Testis (tissue), 2 donors: ENCODE measurements at regions not wholly inside any gene's neighbourhood (a gene's known extent, or its start where the extent isn't known, plus 50 kb on each side); places are given as distances from the start of the nearest gene placed in this dataset.

Experiments used
- DNase-seq: peaks from one replicate; pipeline ENCODE4 v3.0.0-alpha.2; 2019
- H3K27ac ChIP-seq, 2 donors: fragments of 200-600 bp; sonication (generic); one replicate each; pipeline ENCODE4 v1.5.1; 2019
- H3K27me3 ChIP-seq: fragments of 200-600 bp; sonication (generic); one replicate; pipeline ENCODE4 v1.5.1; 2019
- H3K36me3 ChIP-seq: fragments of 200-600 bp; sonication (generic); one replicate; pipeline ENCODE4 v1.5.1; 2017; ENCODE audit warnings: low read depth; ENCODE audit errors: missing control alignments
- H3K4me1 ChIP-seq: fragments of 200-600 bp; sonication (generic); one replicate; pipeline ENCODE4 v1.5.1; 2019
- H3K4me3 ChIP-seq, 2 donors: fragments of 200-600 bp; sonication (generic); one replicate each; pipeline ENCODE4 v1.5.1; 2017 to 2019
- H3K9me3 ChIP-seq: fragments of 200-600 bp; sonication (generic); one replicate; pipeline ENCODE4 v1.5.1; 2017
- POLR2A ChIP-seq: fragments of 450-650 bp; IDR thresholded peaks from one replicate; pipeline ENCODE4 v1.6.1; 2017; ENCODE audit warnings: antibody characterized with exemption, mild to moderate bottlenecking, moderate library complexity
- WGBS, 2 donors: methylation state at CpG; one replicate each; pipeline ENCODE4 v1.1.5; 2018; 5-methylcytosine and 5-hydroxymethylcytosine counted together
- intact Hi-C: fragments of 100-400 bp; cut with DNase I; formaldehyde crosslinking; loops from one replicate; pipeline ENCODE4 v1.15.1; 2023; ENCODE audit warnings: low total_unique reads
- TF ChIP-seq, protein P1 (sequence below), 3 experiments: fragments of 450-650 bp in 2 of 3; fragments of 200-600 bp in 1 of 3; sonication (generic) in 1 of 3; IDR thresholded peaks; one replicate each; pipeline ENCODE4 v1.5.1; 2016 to 2019; ENCODE audit warnings: antibody characterized with exemption in 3 of 3, mild to moderate bottlenecking in 2 of 3, moderate library complexity in 1 of 3

DNA sequence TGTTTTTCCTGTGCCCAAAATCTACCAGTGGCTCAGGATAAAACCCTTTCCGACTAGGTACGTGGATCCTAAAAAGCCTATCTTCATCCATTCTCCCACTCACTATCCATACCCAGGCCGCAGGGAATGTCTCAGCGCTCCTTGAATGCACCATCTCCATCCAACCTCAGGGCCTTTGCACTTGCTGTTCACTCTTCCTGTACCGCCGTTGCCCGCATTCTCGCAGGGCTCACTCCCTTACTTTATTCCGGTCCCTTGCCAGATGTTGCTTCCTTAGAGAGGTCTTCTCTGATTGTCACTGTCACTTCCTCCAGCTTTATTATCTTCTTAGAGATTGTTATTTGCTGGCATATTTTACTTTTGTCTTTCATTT lies 93.3 kb upstream of the ZNF536 start:
- intact Hi-C loops: no loop called here
- Histone ChIP-seq H3K27ac (no peak overlapping the region), H3K36me3 (no peaks in the 10 kb centered on the region), H3K27me3 (no peaks in the 10 kb centered on the region), H3K4me3 (no peak overlapping the region), H3K9me3 (no peaks in the 10 kb centered on the region), H3K4me1 (no peaks in the 10 kb centered on the region)
- DNase-seq: no peak
- 94 to 98% methylated on average over 9 of the region's 9 CpGs for WGBS, 2 donors
- TF ChIP-seq, protein P1, sequence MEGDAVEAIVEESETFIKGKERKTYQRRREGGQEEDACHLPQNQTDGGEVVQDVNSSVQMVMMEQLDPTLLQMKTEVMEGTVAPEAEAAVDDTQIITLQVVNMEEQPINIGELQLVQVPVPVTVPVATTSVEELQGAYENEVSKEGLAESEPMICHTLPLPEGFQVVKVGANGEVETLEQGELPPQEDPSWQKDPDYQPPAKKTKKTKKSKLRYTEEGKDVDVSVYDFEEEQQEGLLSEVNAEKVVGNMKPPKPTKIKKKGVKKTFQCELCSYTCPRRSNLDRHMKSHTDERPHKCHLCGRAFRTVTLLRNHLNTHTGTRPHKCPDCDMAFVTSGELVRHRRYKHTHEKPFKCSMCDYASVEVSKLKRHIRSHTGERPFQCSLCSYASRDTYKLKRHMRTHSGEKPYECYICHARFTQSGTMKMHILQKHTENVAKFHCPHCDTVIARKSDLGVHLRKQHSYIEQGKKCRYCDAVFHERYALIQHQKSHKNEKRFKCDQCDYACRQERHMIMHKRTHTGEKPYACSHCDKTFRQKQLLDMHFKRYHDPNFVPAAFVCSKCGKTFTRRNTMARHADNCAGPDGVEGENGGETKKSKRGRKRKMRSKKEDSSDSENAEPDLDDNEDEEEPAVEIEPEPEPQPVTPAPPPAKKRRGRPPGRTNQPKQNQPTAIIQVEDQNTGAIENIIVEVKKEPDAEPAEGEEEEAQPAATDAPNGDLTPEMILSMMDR (IDR thresholded peaks at IDR 0.05): no peak
- TF ChIP-seq POLR2A: no peak

DNA sequence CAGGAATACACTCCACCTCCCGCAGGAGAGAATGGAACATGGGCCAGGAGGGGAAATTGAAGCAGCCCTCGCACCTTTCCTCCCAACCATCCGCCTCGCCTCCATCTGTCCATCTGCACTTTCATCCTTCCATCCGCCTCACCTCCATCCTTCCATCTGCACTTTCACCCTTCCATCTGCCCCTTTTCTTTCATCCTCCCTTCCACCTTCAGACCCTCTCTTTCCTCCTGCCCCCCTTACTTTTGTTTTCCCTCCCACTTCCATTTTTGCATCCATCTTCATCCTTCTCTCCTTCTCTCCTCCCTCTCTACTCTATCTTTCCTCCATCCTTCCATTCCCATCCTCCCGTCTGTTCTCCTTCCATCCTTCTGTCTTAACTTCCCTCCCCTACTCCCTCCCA lies 92.2 kb upstream of the ZNF536 start:
- Histone ChIP-seq H3K9me3 (no peaks in the 10 kb centered on the region), H3K4me3 (no peak overlapping the region), H3K27ac (no peak overlapping the region), H3K4me1 (no peaks in the 10 kb centered on the region), H3K36me3 (no peaks in the 10 kb centered on the region), H3K27me3 (no peaks in the 10 kb centered on the region)
- WGBS, 2 donors: 84 to 86% methylated on average over 6 of the region's 6 CpGs
- DNase-seq: no peak
- intact Hi-C loops: no loop called here
- TF ChIP-seq POLR2A: no peak
- TF ChIP-seq, protein P1 (IDR thresholded peaks at IDR 0.05): no peak

DNA sequence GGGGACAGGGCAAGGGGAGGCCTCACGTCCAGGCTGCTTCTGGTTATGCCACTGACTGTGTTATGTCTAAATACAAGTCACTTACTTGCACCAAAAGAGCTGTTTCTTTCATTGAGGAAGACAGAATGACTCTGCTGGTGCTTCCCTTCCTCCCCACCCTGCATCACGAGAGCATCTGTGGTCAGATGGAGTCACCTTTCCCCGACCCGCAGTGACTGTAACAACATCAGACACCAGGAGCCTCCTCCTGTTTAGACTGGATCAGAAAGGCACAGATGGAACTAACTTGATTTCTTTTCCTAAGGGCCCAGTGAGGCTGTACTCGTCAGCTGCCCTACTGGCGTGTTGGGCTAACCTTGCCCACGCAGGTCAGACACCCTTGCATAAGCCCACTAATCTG lies 90.3 kb upstream of the ZNF536 start:
- Histone ChIP-seq H3K9me3 (no peaks in the 10 kb centered on the region), H3K36me3 (no peaks in the 10 kb centered on the region), H3K27me3 (no peaks in the 10 kb centered on the region), H3K4me1 (no peaks in the 10 kb centered on the region), H3K27ac (no peak overlapping the region), H3K4me3 (no peak overlapping the region)
- intact Hi-C loops: no loop called here
- no peak for TF ChIP-seq POLR2A
- TF ChIP-seq, protein P1 (IDR thresholded peaks at IDR 0.05): no peak
- DNase-seq: no peak
- WGBS, 2 donors: 91 to 98% methylated on average over 4 to 7 of the region's 7 CpGs

DNA sequence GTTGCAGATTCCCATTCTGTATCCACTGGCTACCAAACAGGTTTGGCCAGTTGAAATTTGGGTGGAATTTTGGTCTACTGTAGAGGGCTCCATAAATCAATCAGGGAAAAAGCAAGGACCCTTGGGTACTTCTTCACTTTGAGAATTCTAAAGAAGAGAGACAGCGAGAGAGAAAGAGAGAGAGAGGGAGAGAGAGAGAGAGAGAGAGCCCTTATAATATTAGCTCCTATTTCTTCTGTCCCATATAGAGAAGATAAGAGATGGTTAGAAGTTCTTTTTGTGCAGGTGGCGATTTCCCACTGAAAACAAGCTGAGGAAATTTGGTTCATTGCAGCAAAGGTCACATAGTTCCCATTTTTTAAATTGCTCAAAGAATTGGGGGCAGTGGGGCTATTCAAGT lies 88.6 kb upstream of the ZNF536 start:
- 76 to 82% methylated on average over 2 of the region's 2 CpGs for WGBS, 2 donors
- no peaks in the 10 kb centered on the region for H3K27me3 ChIP-seq
- no peak overlapping the region for H3K4me3 ChIP-seq
- TF ChIP-seq, protein P1 (IDR thresholded peaks at IDR 0.05): no peak
- no peak for TF ChIP-seq POLR2A
- no peaks in the 10 kb centered on the region for H3K9me3 ChIP-seq
- H3K36me3 ChIP-seq: no peaks in the 10 kb centered on the region
- no peaks in the 10 kb centered on the region for H3K4me1 ChIP-seq
- DNase-seq: no peak
- intact Hi-C loops: no loop called here
- no peak overlapping the region for H3K27ac ChIP-seq

DNA sequence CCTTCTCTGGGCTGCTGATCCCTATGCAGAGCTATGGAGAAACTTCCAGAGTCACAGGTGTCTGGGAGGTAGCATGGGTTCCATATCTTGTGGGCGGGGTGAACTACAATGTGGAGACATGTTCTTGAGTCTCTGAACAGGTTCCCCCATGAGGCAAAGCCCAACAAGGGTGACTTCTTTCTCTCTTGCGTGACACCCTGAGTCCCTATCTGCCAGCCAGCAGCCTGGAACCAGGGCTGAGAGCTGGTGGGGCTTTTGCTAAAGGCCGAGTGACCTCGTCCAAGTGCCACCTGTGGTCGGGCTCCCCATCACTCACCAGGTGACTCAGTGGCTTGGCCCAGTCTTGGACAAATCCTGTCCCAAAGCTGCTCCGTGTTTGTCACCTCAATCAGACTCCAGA lies 88.0 kb upstream of the ZNF536 start:
- intact Hi-C loops: no loop called here
- no peaks in the 10 kb centered on the region for H3K27me3 ChIP-seq
- H3K27ac ChIP-seq: no peak overlapping the region
- H3K4me1 ChIP-seq: no peaks in the 10 kb centered on the region
- H3K9me3 ChIP-seq: no peaks in the 10 kb centered on the region
- WGBS, 2 donors: 81 to 88% methylated on average over 5 to 6 of the region's 6 CpGs
- H3K36me3 ChIP-seq: no peaks in the 10 kb centered on the region
- DNase-seq: no peak
- TF ChIP-seq, protein P1 (IDR thresholded peaks at IDR 0.05): no peak
- no peak for TF ChIP-seq POLR2A
- no peak overlapping the region for H3K4me3 ChIP-seq
